ENCODE measurements at regions not wholly inside any gene's neighbourhood (a gene's known extent, or its start where the extent isn't known, plus 50 kb on each side); places are given as distances from the start of the nearest gene placed in this dataset.

- TF ChIP-seq, protein P1, sequence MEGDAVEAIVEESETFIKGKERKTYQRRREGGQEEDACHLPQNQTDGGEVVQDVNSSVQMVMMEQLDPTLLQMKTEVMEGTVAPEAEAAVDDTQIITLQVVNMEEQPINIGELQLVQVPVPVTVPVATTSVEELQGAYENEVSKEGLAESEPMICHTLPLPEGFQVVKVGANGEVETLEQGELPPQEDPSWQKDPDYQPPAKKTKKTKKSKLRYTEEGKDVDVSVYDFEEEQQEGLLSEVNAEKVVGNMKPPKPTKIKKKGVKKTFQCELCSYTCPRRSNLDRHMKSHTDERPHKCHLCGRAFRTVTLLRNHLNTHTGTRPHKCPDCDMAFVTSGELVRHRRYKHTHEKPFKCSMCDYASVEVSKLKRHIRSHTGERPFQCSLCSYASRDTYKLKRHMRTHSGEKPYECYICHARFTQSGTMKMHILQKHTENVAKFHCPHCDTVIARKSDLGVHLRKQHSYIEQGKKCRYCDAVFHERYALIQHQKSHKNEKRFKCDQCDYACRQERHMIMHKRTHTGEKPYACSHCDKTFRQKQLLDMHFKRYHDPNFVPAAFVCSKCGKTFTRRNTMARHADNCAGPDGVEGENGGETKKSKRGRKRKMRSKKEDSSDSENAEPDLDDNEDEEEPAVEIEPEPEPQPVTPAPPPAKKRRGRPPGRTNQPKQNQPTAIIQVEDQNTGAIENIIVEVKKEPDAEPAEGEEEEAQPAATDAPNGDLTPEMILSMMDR (IDR thresholded peaks at IDR 0.05; ENCODE audit: low read depth, low read length, missing control alignments), result no peak
- DNase-seq (ENCODE audit: low read depth), result no peak
- no peak overlapping the region for H3K4me3 ChIP-seq (ENCODE audit: low read depth, low read length)
Measured at GRCh38 chr5:163760498-163760897, 255.1 kb downstream of the MAT2B start.

GRCh38 chr5:163766936-163767670, 261.7 kb downstream of the MAT2B start:
- no peak overlapping the region for H3K4me3 ChIP-seq (ENCODE audit: low read depth, low read length)
- DNase-seq (ENCODE audit: low read depth), result no peak
- TF ChIP-seq, protein P1 (IDR thresholded peaks at IDR 0.05; ENCODE audit: low read depth, low read length, missing control alignments), result no peak

- TF ChIP-seq, protein P1 (IDR thresholded peaks at IDR 0.05; ENCODE audit: low read depth, low read length, missing control alignments), result no peak
- DNase-seq (ENCODE audit: low read depth), result no peak
- no peak overlapping the region for H3K4me3 ChIP-seq (ENCODE audit: low read depth, low read length)
Measured at GRCh38 chr5:163770625-163771024, 265.2 kb downstream of the MAT2B start.

- no peak overlapping the region for H3K4me3 ChIP-seq (ENCODE audit: low read depth, low read length)
- no peak for DNase-seq (ENCODE audit: low read depth)
- TF ChIP-seq, protein P1 (IDR thresholded peaks at IDR 0.05; ENCODE audit: low read depth, low read length, missing control alignments), result no peak
Measured at GRCh38 chr5:163772241-163772640, 266.8 kb downstream of the MAT2B start.

GRCh38 chr5:163772644-163773043, 267.2 kb downstream of the MAT2B start:
- no peak overlapping the region for H3K4me3 ChIP-seq (ENCODE audit: low read depth, low read length)
- TF ChIP-seq, protein P1 (IDR thresholded peaks at IDR 0.05; ENCODE audit: low read depth, low read length, missing control alignments), result no peak

GRCh38 chr5:163773226-163773625, 267.8 kb downstream of the MAT2B start:
- no peak for DNase-seq (ENCODE audit: low read depth)
- TF ChIP-seq, protein P1 (IDR thresholded peaks at IDR 0.05; ENCODE audit: low read depth, low read length, missing control alignments), result no peak
- no peak overlapping the region for H3K4me3 ChIP-seq (ENCODE audit: low read depth, low read length)

More at GRCh38 chr5:163772644-163773043, 267.2 kb downstream of the MAT2B start:
- no peak for DNase-seq (ENCODE audit: low read depth)

- H3K4me3 ChIP-seq (ENCODE audit: low read depth, low read length), result no peak overlapping the region
- TF ChIP-seq, protein P1 (IDR thresholded peaks at IDR 0.05; ENCODE audit: low read depth, low read length, missing control alignments), result no peak
Measured at GRCh38 chr5:163789870-163790269, 284.5 kb downstream of the MAT2B start.

More at GRCh38 chr5:163789870-163790269, 284.5 kb downstream of the MAT2B start:
- no peak for DNase-seq (ENCODE audit: low read depth)

Data from GM12864 (cell line).